ENCODE measurements at regions not wholly inside any gene's neighbourhood (a gene's known extent, or its start where the extent isn't known, plus 50 kb on each side); places are given as distances from the start of the nearest gene placed in this dataset.

GRCh38 chr6:169165561-169166300 lies 87.9 kb downstream of the THBS2 start:
- no peak for DNase-seq

GRCh38 chr6:169164986-169165385 lies 88.7 kb downstream of the THBS2 start:
- DNase-seq = no peak

GRCh38 chr6:169164451-169164850 lies 89.2 kb downstream of the THBS2 start:
- no peak for DNase-seq

- no peak for DNase-seq
Observed at GRCh38 chr6:169163411-169163901, 90.2 kb downstream of the THBS2 start.

GRCh38 chr6:169162752-169163407 lies 90.8 kb downstream of the THBS2 start:
- DNase-seq = peak; percentile 15

- DNase-seq = no peak
Observed at GRCh38 chr6:169162249-169162648, 91.4 kb downstream of the THBS2 start.

GRCh38 chr6:169161572-169162167 lies 92.0 kb downstream of the THBS2 start:
- no peak for DNase-seq

GRCh38 chr6:169160855-169161560 lies 92.6 kb downstream of the THBS2 start:
- DNase-seq = no peak

GRCh38 chr6:169160091-169160854 lies 93.4 kb downstream of the THBS2 start:
- DNase-seq = no peak

- no peak for DNase-seq
Observed at GRCh38 chr6:169159331-169159730, 94.3 kb downstream of the THBS2 start.

- DNase-seq = no peak
Observed at GRCh38 chr6:169158691-169159090, 95.0 kb downstream of the THBS2 start.

- no peak for DNase-seq
Observed at GRCh38 chr6:169158174-169158573, 95.5 kb downstream of the THBS2 start.

GRCh38 chr6:169157197-169158148 lies 96.2 kb downstream of the THBS2 start:
- no peak for DNase-seq

- no peak for DNase-seq
Observed at GRCh38 chr6:169156793-169157147, 96.9 kb downstream of the THBS2 start.

- no peak for DNase-seq
Observed at GRCh38 chr6:169156108-169156792, 97.4 kb downstream of the THBS2 start.

GRCh38 chr6:169155481-169155880 lies 98.2 kb downstream of the THBS2 start:
- no peak for DNase-seq

GRCh38 chr6:169153401-169153800 lies 100.2 kb downstream of the THBS2 start:
- no peak for DNase-seq

GRCh38 chr6:169146521-169146920 lies 107.1 kb downstream of the THBS2 start:
- no peak for DNase-seq

GRCh38 chr6:169145991-169146501 lies 107.6 kb downstream of the THBS2 start:
- no peak for DNase-seq

GRCh38 chr6:169145496-169145895 lies 108.2 kb downstream of the THBS2 start:
- no peak for DNase-seq

- no peak for DNase-seq
Observed at GRCh38 chr6:169144356-169144755, 109.3 kb downstream of the THBS2 start.
